ENCODE measurements at regions not wholly inside any gene's neighbourhood (a gene's known extent, or its start where the extent isn't known, plus 50 kb on each side); places are given as distances from the start of the nearest gene placed in this dataset.

DNA sequence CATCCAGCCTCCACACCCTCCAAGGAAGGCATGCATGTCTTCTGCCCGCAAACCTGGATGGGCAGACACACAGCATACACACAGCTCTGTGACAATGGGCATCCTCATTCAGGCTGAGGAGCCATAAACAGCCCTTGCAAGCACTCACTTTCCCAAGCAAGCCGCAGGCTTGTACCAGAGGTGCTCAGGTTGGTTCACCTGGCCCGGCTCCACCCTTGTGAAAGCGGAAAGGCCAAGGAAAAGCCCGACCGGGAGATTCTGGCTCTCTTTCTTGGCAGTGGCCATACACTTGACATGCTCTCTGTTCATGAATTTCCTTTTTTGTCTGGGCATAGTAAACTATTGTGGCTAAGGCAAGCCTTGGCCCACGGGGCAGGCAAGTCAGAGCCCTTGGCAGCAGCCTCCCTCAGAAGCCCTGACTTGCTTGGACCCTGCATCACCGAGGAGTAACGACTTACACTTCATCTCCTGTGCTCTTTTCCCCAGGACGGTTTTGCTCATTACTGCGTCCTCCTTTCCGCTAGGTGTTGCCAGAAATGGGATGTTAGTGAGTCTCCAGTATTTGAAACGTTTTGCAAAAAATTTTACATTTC, 74.6 kb upstream of the BNC1 start:
- intact Hi-C loops (cut with DNase I), result no loop called here
- Histone ChIP-seq H3K27ac (no peak overlapping the region), H3K4me3 (no peak overlapping the region), H3K36me3 (no peaks in the 10 kb centered on the region), H3K9me3 (no peaks in the 10 kb centered on the region), H3K27me3 (no peaks in the 10 kb centered on the region), H3K4me1 (no peaks in the 10 kb centered on the region)
- ATAC-seq, result no peak
- DNase-seq, result no peak
- TF ChIP-seq, protein P1, sequence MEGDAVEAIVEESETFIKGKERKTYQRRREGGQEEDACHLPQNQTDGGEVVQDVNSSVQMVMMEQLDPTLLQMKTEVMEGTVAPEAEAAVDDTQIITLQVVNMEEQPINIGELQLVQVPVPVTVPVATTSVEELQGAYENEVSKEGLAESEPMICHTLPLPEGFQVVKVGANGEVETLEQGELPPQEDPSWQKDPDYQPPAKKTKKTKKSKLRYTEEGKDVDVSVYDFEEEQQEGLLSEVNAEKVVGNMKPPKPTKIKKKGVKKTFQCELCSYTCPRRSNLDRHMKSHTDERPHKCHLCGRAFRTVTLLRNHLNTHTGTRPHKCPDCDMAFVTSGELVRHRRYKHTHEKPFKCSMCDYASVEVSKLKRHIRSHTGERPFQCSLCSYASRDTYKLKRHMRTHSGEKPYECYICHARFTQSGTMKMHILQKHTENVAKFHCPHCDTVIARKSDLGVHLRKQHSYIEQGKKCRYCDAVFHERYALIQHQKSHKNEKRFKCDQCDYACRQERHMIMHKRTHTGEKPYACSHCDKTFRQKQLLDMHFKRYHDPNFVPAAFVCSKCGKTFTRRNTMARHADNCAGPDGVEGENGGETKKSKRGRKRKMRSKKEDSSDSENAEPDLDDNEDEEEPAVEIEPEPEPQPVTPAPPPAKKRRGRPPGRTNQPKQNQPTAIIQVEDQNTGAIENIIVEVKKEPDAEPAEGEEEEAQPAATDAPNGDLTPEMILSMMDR (IDR thresholded peaks at IDR 0.05), result no peak

DNA sequence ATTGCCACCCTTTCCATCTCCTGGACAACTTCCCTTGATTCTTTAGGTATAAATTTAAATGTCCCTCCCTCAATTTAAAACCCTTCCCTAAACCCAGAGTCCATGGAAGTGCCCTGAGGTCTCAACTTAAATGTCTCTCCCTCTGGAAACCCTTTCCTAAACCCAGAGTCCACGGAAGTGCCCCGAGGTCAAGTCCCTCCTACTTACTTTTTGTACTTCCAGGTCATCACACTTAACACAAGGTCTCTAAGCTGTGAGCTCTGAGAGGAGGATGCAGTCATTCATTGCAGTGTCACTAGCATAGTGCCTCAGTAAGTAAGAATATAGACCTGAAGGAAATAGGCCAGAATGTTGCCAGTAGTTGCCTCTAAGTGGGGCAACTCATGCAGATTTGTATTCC, 78.2 kb upstream of the BNC1 start:
- Histone ChIP-seq H3K27ac (no peak overlapping the region), H3K9me3 (no peaks in the 10 kb centered on the region), H3K27me3 (peaks cover 22% of the 10 kb centered on the region), H3K4me3 (no peak overlapping the region), H3K4me1 (peaks cover 15% of the 10 kb centered on the region), H3K36me3 (no peaks in the 10 kb centered on the region)
- no peak for DNase-seq
- ATAC-seq, result no peak
- intact Hi-C loops (cut with DNase I), result no loop called here
- TF ChIP-seq, protein P1 (IDR thresholded peaks at IDR 0.05), result no peak

DNA sequence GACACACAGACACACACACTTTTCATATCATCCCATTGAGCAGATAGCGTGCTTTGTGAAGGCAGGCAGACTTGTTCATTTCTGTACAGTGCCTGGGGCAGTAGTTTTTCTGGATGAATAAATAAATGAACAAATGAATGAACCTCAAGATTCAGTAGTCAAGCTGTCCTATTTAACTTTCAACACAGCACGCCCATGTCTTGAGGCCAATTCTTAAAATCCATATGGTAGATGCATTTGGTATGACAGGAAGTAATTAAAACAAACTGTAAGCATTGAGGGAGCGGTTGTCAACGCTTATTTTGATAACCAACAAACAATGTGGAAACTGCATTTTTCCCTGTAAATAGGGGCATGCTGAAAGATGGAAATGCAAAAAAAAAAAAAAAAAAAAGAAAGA, 80.0 kb upstream of the BNC1 start:
- no peaks in the 10 kb centered on the region for H3K36me3 ChIP-seq
- H3K27me3 ChIP-seq, result peaks cover 22% of the 10 kb centered on the region
- H3K27ac ChIP-seq, result no peak overlapping the region
- DNase-seq, result no peak
- intact Hi-C loops (cut with DNase I), result no loop called here
- TF ChIP-seq, protein P1 (IDR thresholded peaks at IDR 0.05), result no peak
- H3K9me3 ChIP-seq, result no peaks in the 10 kb centered on the region
- no peak for ATAC-seq
- peaks cover 15% of the 10 kb centered on the region for H3K4me1 ChIP-seq
- no peak overlapping the region for H3K4me3 ChIP-seq

DNA sequence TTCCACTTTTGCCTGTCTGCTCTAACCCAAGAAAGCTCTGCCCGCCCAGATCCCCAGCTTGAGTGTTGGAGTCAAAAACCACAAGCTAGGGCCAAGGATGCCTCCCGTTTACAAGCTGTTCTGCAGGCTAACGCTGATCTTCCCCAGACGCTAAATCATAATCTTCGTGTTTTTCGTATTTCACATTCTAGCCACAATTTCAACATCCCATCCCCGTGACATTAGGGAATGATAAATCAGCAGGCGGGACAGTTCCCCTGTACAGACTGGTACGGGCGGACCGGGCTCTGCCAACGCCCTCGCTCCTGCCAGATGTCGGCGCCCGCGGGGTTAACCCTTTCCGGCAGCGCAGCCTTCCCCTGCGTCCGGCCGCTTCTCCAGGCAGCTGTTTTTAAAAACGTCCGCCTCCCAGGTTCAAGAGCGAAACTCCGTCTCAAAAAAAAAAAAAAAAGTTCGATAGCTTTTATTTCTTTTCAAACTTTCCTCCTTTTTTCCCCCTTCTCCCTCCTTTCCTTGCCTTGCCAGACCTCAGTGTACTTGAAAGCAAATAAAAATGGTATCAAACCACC, 81.0 kb upstream of the BNC1 start:
- DNase-seq (peak; percentile 84), ATAC-seq (peak; percentile 96)
- H3K36me3 ChIP-seq, result no peaks in the 10 kb centered on the region
- H3K4me1 ChIP-seq, result peaks cover 15% of the 10 kb centered on the region
- TF ChIP-seq, protein P1 (IDR thresholded peaks at IDR 0.05), result no peak
- intact Hi-C loops (cut with DNase I), result no loop called here
- H3K9me3 ChIP-seq, result no peaks in the 10 kb centered on the region
- no peak overlapping the region for H3K27ac ChIP-seq
- peak overlapping the region; percentile 16 for H3K4me3 ChIP-seq
- peaks cover 22% of the 10 kb centered on the region for H3K27me3 ChIP-seq

GRCh38 chr15:83372434-83372891, 74.7 kb upstream of the SH3GL3 start:
- ATAC-seq (peak; percentile 26), DNase-seq (no peak)
- TF ChIP-seq, protein P1 (IDR thresholded peaks at IDR 0.05), result no peak
- Histone ChIP-seq H3K27me3 (peaks cover 34% of the 10 kb centered on the region), H3K4me3 (no peak overlapping the region), H3K27ac (no peak overlapping the region), H3K36me3 (no peaks in the 10 kb centered on the region), H3K4me1 (no peaks in the 10 kb centered on the region), H3K9me3 (no peaks in the 10 kb centered on the region)
- intact Hi-C loops (cut with DNase I), result no loop called here
